Esophagus muscularis mucosa (tissue), 4 donors: ENCODE measurements at regions not wholly inside any gene's neighbourhood (a gene's known extent, or its start where the extent isn't known, plus 50 kb on each side); places are given as distances from the start of the nearest gene placed in this dataset.

Experiments
- CTCF ChIP-seq, 3 experiments: fragments of 200-600 bp in 2 of 3; fragments of 450-650 bp in 1 of 3; sonication (generic) in 2 of 3; IDR thresholded peaks; one replicate each; pipeline ENCODE4 v1.5.1; 2017 to 2019; ENCODE audit warnings: antibody characterized with exemption in 3 of 3, mild to moderate bottlenecking in 2 of 3, moderate library complexity in 1 of 3
- EP300 ChIP-seq: sonication (generic); formaldehyde crosslinking; IDR thresholded peaks from one replicate; pipeline ENCODE4 v1.6.1; 2017; ENCODE audit warnings: antibody characterized with exemption
- POLR2AphosphoS5 ChIP-seq, 2 donors: sonication (generic); formaldehyde crosslinking; IDR thresholded peaks; one replicate each; pipeline ENCODE4 v1.6.1; 2017; ENCODE audit warnings: antibody characterized with exemption in 2 of 2

DNA sequence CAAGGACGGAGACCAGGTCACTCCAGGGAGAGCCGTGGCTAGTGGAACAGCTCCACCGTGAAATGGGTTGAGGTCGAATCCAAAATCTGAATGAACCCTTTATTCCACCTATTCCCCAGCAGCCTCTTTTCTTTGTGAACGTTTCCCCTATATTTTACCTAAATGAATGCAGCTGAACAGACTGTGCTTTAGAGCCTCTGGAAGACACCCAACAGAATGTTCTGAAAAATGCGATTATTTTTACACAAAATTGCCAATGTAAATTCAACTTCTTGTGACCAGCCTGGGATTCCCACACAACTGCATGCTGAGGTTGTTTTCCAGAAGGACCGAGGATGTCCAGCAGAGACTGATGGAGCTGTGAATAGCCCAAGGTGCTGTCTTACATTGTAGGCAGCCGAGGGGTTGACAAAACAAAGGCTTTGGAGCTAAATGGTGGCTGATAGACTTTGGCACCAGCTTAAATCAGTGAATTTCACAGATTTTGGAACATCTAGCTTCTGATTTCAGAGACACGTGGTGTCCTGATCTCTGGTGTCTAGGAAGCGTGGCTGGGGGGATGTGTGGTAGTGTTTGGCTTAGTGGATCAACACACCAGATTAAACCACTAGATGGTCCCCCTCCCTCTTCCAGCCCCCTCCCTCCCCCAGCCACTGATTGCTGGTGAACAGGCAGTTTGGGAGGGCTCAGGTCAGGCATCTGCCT lies 150.4 kb downstream of the ZNF664 start:
- TF ChIP-seq CTCF (IDR thresholded peaks at IDR 0.05) = no peak
- no peak for TF ChIP-seq EP300
- no peak for TF ChIP-seq POLR2AphosphoS5 (IDR thresholded peaks at IDR 0.05)
